ENCODE measurements at regions not wholly inside any gene's neighbourhood (a gene's known extent, or its start where the extent isn't known, plus 50 kb on each side); places are given as distances from the start of the nearest gene placed in this dataset.

DNA sequence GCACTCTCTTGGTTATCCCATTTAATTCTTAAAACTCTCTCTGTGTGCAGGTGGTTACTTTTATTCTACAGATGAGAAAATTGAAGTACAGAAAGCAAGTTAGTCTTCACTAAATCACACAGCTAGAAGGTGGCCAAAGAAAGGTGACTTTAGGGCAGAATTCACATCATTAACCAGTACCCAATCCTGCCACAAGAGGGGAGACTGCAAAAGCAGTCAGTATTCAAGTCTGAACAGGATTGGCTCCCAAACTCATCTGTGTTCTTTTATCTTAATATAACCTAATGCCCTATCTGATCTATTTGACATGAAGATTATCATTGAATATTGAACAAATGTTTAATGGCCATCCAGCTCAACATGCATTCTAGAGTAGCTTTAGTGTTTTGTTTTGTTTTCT lies 225.3 kb upstream of the FAM83B start:
- TF ChIP-seq, protein P1, sequence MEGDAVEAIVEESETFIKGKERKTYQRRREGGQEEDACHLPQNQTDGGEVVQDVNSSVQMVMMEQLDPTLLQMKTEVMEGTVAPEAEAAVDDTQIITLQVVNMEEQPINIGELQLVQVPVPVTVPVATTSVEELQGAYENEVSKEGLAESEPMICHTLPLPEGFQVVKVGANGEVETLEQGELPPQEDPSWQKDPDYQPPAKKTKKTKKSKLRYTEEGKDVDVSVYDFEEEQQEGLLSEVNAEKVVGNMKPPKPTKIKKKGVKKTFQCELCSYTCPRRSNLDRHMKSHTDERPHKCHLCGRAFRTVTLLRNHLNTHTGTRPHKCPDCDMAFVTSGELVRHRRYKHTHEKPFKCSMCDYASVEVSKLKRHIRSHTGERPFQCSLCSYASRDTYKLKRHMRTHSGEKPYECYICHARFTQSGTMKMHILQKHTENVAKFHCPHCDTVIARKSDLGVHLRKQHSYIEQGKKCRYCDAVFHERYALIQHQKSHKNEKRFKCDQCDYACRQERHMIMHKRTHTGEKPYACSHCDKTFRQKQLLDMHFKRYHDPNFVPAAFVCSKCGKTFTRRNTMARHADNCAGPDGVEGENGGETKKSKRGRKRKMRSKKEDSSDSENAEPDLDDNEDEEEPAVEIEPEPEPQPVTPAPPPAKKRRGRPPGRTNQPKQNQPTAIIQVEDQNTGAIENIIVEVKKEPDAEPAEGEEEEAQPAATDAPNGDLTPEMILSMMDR (IDR thresholded peaks at IDR 0.05; ENCODE audit: low read depth, low read length, poor library complexity, severe bottlenecking), result no peak
- TF ChIP-seq EZH2phosphoT487 (IDR thresholded peaks at IDR 0.05; ENCODE audit: borderline replicate concordance, low read length), result no peak

Data from DOHH2 (cell line).